GM12892 (cell line): ENCODE measurements at regions not wholly inside any gene's neighbourhood (a gene's known extent, or its start where the extent isn't known, plus 50 kb on each side); places are given as distances from the start of the nearest gene placed in this dataset.
"Not testable (repeated sequence)": the region's sequence is repeated elsewhere in the genome, so short reads cannot be mapped to it uniquely, and the experiment has no call there.

Experiments
- DNase-seq: peaks from one replicate; pipeline ENCODE4 v3.0.0; 2011; ENCODE audit not compliant: insufficient read length
- FAIRE-seq: peaks from 2 replicates; lab custom pipeline; 2011; peaks lifted over from hg19 to GRCh38; lab: Jason Lieb, UNC
- POLR2A ChIP-seq: IDR thresholded peaks from 2 replicates; pipeline ENCODE4 v1.6.1; 2011; ENCODE audit warnings: low read depth, low read length, control low read depth
- POLR2AphosphoS5 ChIP-seq: IDR thresholded peaks from 2 replicates; pipeline ENCODE4 v1.6.1; 2011; ENCODE audit warnings: low read depth, low read length, control low read depth
- TAF1 ChIP-seq: IDR thresholded peaks from 2 replicates; pipeline ENCODE4 v1.6.1; 2011; ENCODE audit warnings: low read depth, mild to moderate bottlenecking, control low read depth, low read length, borderline replicate concordance

GRCh38 chr13:64662887-64663593 is 2567.1 kb downstream of the PCDH9 start:
- no peak for TF ChIP-seq TAF1
- TF ChIP-seq POLR2AphosphoS5, result no peak
- TF ChIP-seq POLR2A, result no peak
- DNase-seq (no peak), FAIRE-seq (no peak)

GRCh38 chr13:64648293-64648692 is 2581.8 kb downstream of the PCDH9 start:
- DNase-seq, result no peak
- TF ChIP-seq POLR2AphosphoS5 (no peak), TAF1 (no peak), POLR2A (no peak)
- FAIRE-seq, result no peak

- TF ChIP-seq POLR2AphosphoS5 (no peak), TAF1 (no peak), POLR2A (no peak)
- DNase-seq (no peak), FAIRE-seq (no peak)
Measured at GRCh38 chr13:64643066-64643465, 2587.1 kb downstream of the PCDH9 start.

GRCh38 chr13:64640002-64640401 is 2590.1 kb downstream of the PCDH9 start:
- FAIRE-seq (no peak), DNase-seq (no peak)
- TF ChIP-seq POLR2A (no peak), POLR2AphosphoS5 (no peak), TAF1 (no peak)

GRCh38 chr13:64639206-64639605 is 2590.9 kb downstream of the PCDH9 start:
- TF ChIP-seq TAF1, result no peak
- TF ChIP-seq POLR2AphosphoS5, result no peak
- no peak for TF ChIP-seq POLR2A
- FAIRE-seq (no peak), DNase-seq (no peak)

GRCh38 chr13:64633948-64634347 is 2596.2 kb downstream of the PCDH9 start:
- TF ChIP-seq POLR2AphosphoS5, result no peak
- TF ChIP-seq POLR2A, result no peak
- no peak for TF ChIP-seq TAF1
- no peak for FAIRE-seq
- DNase-seq, result no peak

- TF ChIP-seq TAF1, result no peak
- DNase-seq, result no peak
- no peak for FAIRE-seq
Measured at GRCh38 chr13:64627654-64628053, 2602.5 kb downstream of the PCDH9 start.

GRCh38 chr13:64626105-64626504 is 2604.0 kb downstream of the PCDH9 start:
- no peak for TF ChIP-seq TAF1
- no peak for TF ChIP-seq POLR2AphosphoS5
- TF ChIP-seq POLR2A, result no peak
- no peak for DNase-seq
- no peak for FAIRE-seq

- TF ChIP-seq POLR2AphosphoS5 (no peak), POLR2A (no peak), TAF1 (no peak)
- DNase-seq (no peak), FAIRE-seq (no peak)
Measured at GRCh38 chr13:64617231-64617630, 2612.9 kb downstream of the PCDH9 start.

GRCh38 chr13:64591971-64592370 is 2638.2 kb downstream of the PCDH9 start:
- no peak for TF ChIP-seq POLR2A
- no peak for TF ChIP-seq POLR2AphosphoS5
- no peak for TF ChIP-seq TAF1
- DNase-seq (no peak), FAIRE-seq (no peak)

GRCh38 chr13:64579331-64579730 is 2650.8 kb downstream of the PCDH9 start:
- TF ChIP-seq POLR2AphosphoS5 (no peak), POLR2A (no peak), TAF1 (no peak)
- FAIRE-seq, result no peak
- DNase-seq, result no peak

- TF ChIP-seq POLR2AphosphoS5 (no peak), POLR2A (no peak), TAF1 (no peak)
- peak; percentile 17 for FAIRE-seq
- DNase-seq, result no peak
Measured at GRCh38 chr13:64568748-64569147, 2661.4 kb downstream of the PCDH9 start.

- FAIRE-seq, DNase-seq: not testable (repeated sequence)
Measured at GRCh38 chr13:64558031-64558430, 2672.1 kb downstream of the PCDH9 start.
